ENCODE measurements at regions not wholly inside any gene's neighbourhood (a gene's known extent, or its start where the extent isn't known, plus 50 kb on each side); places are given as distances from the start of the nearest gene placed in this dataset.
"Not testable (repeated sequence)": the region's sequence is repeated elsewhere in the genome, so short reads cannot be mapped to it uniquely, and the experiment has no call there.

DNA sequence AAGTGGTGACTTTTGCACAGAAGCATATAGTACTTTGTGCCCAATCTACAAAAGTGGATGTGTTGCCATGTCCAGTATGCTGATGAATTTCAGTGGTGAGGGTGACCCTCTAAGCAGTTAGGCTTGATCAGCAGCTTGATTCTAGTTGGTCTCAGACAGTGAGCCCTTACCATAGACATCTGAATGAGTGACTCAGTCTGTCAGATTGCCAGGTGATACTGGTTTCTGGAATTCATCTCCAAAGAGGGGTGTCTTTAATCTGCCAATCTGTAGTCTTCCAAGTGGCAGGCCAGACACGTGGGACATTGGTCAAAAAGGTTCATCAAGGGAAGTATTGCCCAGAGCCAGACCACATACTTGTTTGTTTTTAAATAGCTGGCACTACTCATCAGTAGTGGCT is 187.4 kb upstream of the SLC16A7 start:
- no peak for FAIRE-seq

DNA sequence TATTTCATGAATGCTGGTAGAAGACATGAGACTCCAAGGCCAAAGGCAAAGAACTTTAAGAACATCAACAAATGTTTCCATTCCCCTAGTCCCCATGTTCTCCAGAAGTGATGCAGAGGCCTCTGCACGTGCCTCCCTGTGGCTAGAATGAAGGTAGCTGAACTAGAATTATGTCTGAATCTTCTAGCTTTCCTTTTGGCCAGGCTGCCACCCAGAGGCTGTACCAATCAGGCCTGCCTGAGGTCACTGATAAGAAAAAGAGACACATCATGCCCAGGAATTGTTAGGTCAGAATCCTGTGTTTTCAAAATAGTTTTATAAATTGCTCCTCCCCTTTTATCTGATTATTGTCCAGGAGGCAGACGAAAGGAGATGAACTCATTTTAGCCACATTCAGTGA is 188.0 kb upstream of the SLC16A7 start:
- FAIRE-seq: no peak
- no peak for DNase-seq (ENCODE audit: extremely low spot score, insufficient read length, low read depth)

More for the DNA sequence above, 187.4 kb upstream of the SLC16A7 start:
- DNase-seq (ENCODE audit: extremely low spot score, insufficient read length, low read depth): no peak

- FAIRE-seq (no peak), DNase-seq (ENCODE audit: extremely low spot score, insufficient read length, low read depth) (no peak)
These were observed 189.8 kb upstream of the SLC16A7 start for GRCh38 chr12:59405992-59406391.

DNA sequence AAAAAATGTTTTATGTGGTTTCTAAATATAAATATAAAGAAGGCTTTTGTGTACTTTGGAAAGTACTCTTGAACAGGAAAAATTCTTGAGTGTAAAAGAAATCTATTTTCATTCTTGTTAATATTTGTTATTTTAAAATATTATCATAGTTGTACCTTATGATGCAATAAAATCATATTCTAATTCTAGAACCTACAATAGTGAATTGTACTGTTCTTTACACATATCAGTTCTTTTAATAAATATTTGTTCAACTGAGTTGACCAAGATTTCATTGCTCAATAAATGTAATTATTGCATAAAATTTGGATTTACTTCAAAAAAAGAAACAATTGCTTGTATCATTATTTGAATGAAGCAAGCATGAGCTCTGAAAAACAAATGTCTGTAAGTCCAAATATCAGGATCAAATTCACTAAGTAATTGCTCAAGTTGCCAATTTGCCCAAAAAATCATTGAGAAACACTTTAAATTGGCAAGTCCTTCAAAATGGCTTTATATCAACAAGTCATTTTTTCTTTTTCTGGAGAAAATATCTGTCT is 191.6 kb upstream of the SLC16A7 start:
- DNase-seq (ENCODE audit: extremely low spot score, insufficient read length, low read depth) (no peak), FAIRE-seq (no peak)

DNA sequence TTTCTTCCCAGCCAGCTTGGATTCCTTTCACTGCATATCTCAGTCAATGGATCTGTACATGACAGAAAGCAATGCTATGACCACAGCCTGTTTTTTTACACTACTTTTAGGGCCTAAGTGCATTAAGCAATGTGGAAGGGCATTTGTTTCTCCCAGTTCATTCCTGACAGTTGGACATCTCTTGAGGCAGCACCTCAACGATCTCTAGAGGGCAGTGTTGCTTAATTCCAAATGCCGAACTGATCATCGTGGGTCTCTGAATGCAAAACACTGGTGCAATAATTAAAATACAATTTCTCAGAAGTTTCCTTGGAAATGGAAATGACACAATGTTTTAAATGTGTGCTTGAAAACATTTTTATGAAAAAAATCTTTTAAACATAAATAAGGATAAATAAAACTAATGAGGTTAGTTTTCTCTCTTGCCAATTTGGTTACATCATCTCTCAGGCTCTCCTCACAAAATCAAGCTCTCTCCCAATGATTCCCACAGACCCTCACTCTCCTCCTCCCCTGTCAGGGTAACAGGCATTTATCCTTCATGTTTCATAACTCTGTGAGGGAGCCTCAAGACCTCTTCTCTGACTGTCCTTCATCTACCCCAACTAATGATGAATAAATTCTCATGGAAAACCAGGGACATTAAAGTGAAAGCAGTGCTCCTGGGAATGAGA is 192.4 kb upstream of the SLC16A7 start:
- FAIRE-seq: peak; percentile 72
- peak; percentile 1 for DNase-seq (ENCODE audit: extremely low spot score, insufficient read length, low read depth)

DNA sequence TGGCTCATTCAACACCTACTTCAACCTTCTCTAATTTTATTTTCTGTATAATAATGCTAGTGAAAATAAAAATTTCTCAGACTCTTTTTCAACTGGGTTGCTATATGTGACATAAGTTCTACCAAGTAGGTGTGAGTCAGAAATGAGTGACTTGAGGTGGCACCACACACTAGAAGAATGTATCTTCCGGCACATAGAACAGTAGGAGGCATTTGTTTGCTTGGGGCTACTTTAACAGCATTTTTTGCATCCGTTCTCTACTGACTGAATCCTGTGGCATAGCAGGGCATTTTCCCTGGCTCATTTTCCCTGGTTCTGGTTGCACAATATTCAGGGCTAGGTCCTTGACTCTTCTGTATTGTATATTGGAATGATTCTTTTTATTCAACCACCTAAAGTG is 194.0 kb upstream of the SLC16A7 start:
- no peak for FAIRE-seq
- DNase-seq (ENCODE audit: extremely low spot score, insufficient read length, low read depth): no peak

DNA sequence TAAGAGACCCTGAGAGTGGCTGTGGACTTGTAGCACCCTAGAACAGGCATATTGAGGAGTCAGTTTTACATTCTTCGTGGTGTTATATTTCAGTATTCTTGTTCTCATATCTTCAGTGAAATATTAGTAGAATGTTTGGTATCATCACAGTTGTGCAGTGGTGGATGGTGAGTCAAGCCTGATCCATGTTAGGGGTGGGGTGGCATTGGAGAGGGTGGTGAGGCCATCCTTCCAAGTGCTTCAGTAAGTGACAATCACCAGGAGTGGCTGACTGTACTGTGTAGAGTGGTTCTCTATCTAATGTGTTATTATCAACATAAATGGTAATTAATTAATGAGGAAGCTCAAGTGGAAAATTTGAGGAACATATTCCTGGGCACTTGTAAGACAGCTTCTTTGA is 197.7 kb upstream of the SLC16A7 start:
- FAIRE-seq: no peak
- no peak for DNase-seq (ENCODE audit: extremely low spot score, insufficient read length, low read depth)

DNA sequence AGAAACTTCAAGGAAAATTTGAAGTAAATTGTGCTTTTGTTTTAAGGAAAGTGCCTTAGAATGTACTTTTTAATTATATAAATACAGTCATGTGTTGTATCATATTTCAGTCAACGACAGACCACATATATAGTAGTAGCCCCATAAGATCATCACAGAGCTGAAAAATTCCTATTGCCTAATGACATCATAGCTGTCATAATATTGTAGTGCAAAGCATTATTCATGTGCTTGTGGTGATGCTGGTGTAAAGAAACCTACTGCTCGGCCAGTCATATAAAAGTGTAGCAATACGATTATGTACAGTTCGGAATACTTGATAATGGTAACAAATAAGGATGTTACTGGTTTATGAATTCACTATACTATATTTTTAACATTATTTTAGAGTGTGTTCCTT is 198.9 kb upstream of the SLC16A7 start:
- FAIRE-seq: no peak
- DNase-seq (ENCODE audit: extremely low spot score, insufficient read length, low read depth): no peak

- FAIRE-seq (no peak), DNase-seq (ENCODE audit: extremely low spot score, insufficient read length, low read depth) (no peak)
These were observed 199.3 kb upstream of the SLC16A7 start for GRCh38 chr12:59396519-59396918.

GRCh38 chr12:59395310-59395709 is 200.5 kb upstream of the SLC16A7 start:
- FAIRE-seq; DNase-seq (ENCODE audit: extremely low spot score, insufficient read length, low read depth): not testable (repeated sequence)

DNA sequence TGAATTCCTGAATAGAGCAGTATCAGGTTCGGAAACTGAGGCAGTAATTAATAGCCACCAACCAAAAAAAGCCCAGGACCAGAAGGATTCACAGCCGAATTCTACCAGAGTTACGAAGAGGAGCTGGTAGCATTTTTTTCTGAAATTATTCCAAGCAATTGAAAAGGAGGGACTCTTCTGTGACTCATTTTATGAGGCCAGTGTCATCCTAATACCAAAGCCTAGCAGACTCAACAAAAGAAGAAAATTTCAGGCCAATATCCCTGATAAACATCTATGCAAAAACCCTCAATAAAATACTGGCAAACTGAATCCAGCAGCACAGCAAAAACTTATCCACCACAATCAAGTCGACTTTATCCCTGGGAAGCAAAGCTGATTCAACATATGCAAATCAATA is 202.3 kb upstream of the SLC16A7 start:
- DNase-seq (ENCODE audit: extremely low spot score, insufficient read length, low read depth): no peak

GRCh38 chr12:59389968-59390576 is 205.8 kb upstream of the SLC16A7 start:
- no peak for DNase-seq (ENCODE audit: extremely low spot score, insufficient read length, low read depth)
- FAIRE-seq: no peak

More for the DNA sequence above, 202.3 kb upstream of the SLC16A7 start:
- no peak for FAIRE-seq

GRCh38 chr12:59388694-59389093 is 207.1 kb upstream of the SLC16A7 start:
- no peak for FAIRE-seq
- no peak for DNase-seq (ENCODE audit: extremely low spot score, insufficient read length, low read depth)

DNA sequence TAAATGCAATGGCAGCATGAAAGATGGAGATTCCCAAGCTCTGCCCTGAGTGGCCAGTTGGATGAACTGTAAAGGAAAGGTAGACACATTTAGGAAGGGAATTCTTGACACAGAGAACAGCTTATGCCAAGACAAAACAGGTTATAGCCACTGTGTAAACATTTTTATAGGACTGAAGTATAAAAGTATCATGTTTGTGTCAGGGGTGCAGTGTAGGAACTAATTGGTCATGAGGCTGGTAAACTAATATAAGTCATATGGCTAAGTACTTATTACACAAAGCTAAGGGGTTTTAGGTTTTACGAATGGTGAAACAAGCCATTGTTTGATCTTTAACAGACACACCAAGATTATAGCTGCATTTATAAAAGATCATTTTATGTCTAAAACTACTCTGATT is 207.7 kb upstream of the SLC16A7 start:
- DNase-seq (ENCODE audit: extremely low spot score, insufficient read length, low read depth) (no peak), FAIRE-seq (no peak)

GRCh38 chr12:59386236-59386635 is 209.6 kb upstream of the SLC16A7 start:
- no peak for FAIRE-seq
- DNase-seq (ENCODE audit: extremely low spot score, insufficient read length, low read depth): no peak

- DNase-seq (ENCODE audit: extremely low spot score, insufficient read length, low read depth) (no peak), FAIRE-seq (no peak)
These were observed 212.6 kb upstream of the SLC16A7 start for GRCh38 chr12:59383079-59383822.

GRCh38 chr12:59382282-59383078 is 213.3 kb upstream of the SLC16A7 start:
- FAIRE-seq: no peak
- no peak for DNase-seq (ENCODE audit: extremely low spot score, insufficient read length, low read depth)

DNA sequence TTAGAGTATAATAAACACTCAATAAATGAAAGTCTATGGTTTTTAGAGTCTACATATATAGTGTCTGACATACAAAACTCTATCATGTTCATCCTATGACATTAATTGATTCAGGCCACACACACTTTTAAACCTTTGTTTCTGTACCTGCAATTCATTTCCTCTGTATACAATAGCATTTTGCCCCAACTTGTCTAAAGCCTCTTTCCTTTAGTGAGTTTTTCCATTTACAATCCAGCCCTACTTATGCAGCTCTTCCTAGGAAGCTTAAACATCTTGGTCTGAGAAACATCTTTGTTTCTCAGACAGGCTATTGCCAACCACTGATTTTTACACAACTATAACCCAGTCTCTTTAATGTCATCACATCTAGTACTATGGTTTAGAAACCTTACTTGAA is 214.7 kb upstream of the SLC16A7 start:
- FAIRE-seq (no peak), DNase-seq (ENCODE audit: extremely low spot score, insufficient read length, low read depth) (no peak)

DNA sequence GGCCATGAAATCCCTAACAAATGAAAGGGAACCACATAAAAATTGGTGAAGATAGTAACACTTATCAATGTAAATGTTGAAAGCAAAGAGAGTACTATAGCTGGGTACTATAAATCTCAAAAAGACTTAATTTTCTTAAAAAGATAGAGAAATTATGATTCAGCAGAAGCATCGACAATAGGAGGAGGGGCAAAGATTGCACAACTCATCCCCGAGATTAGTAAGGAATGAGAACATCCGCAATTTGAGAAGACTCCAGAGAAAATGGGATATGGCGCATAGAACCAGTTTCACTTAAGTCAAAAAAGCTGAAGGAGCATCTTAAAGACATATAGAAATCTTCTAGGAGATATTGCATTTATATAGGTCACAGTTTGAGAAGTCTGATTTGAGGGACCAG is 220.2 kb upstream of the SLC16A7 start:
- FAIRE-seq (no peak), DNase-seq (ENCODE audit: extremely low spot score, insufficient read length, low read depth) (no peak)

DNA sequence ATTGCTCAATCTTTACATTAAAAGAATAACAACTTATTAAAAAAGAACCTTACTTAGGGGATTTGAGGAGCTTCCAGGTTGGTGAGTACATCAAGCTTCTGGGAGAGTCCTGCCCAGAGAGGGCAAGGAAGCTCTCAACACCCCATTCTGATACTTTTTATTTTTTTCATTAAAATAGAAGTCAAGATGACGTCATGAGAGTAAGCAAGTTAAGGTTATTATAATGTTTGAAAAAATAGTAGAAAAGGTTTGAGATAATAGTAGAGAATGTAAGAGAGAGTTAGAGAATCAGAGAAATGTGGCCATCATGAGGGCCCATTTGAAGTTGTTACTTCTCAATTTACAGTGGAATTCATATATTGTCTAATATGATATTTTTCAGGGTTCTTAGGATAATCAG is 221.0 kb upstream of the SLC16A7 start:
- FAIRE-seq (no peak), DNase-seq (ENCODE audit: extremely low spot score, insufficient read length, low read depth) (no peak)

All from GM18507 (cell line).